Activated CD8-positive, alpha-beta T cell treated with anti-CD3 and anti-CD28 coated beads for 36 hours (primary cell): ENCODE measurements at regions not wholly inside any gene's neighbourhood (a gene's known extent, or its start where the extent isn't known, plus 50 kb on each side); places are given as distances from the start of the nearest gene placed in this dataset.

ENCODE experiments used
- ATAC-seq: fragments of 200-7000 bp; cut with Tn5 transposase; one replicate; pipeline ENCODE4 v1.10.0; 2021; ENCODE audit warnings: mild to moderate bottlenecking, moderate library complexity
- CTCF ChIA-PET: fragments of 350-600 bp; sonication (Branson Sonifier 250); formaldehyde crosslinking; loops from one replicate; lab custom pipeline; 2021; ENCODE audit warnings: antibody characterized with exemption; lab: Charles Lee
- POLR2A ChIA-PET: fragments of 350-600 bp; sonication (Branson Sonifier 250); formaldehyde crosslinking; loops from one replicate; lab custom pipeline; 2021; ENCODE audit warnings: antibody characterized with exemption; lab: Charles Lee
- DNase-seq: peaks from one replicate; pipeline ENCODE4 v3.0.0-alpha.2; 2020
- H3K27ac Mint-ChIP-seq: one replicate; pipeline ENCODE4 v1.8.0; 2021; ENCODE audit warnings: mild to moderate bottlenecking, mixed read lengths
- H3K27me3 Mint-ChIP-seq: one replicate; pipeline ENCODE4 v1.8.0; 2021; ENCODE audit warnings: mixed read lengths
- H3K36me3 Mint-ChIP-seq: one replicate; pipeline ENCODE4 v1.8.0; 2021; ENCODE audit warnings: low read depth, mixed read lengths
- H3K4me1 Mint-ChIP-seq: one replicate; pipeline ENCODE4 v1.8.0; 2021; ENCODE audit warnings: low read depth, mixed read lengths
- H3K4me3 Mint-ChIP-seq: one replicate; pipeline ENCODE4 v1.8.0; 2021; ENCODE audit warnings: mild to moderate bottlenecking, moderate library complexity, mixed read lengths
- H3K9me3 Mint-ChIP-seq: one replicate; pipeline ENCODE4 v1.8.0; 2021; ENCODE audit warnings: mixed read lengths
- CTCF ChIP-seq: fragments of 200-600 bp; IDR thresholded peaks from one replicate; pipeline ENCODE4 v1.8.0; 2022; ENCODE audit warnings: antibody characterized with exemption, mild to moderate bottlenecking
- intact Hi-C: fragments of 100-400 bp; cut with micrococcal nuclease; formaldehyde crosslinking; loops from one replicate; pipeline ENCODE4 v1.10.0; 2022

GRCh38 chr3:72414481-72415016 is 433.7 kb downstream of the SHQ1 start:
- no peak for TF ChIP-seq CTCF
- H3K4me1 Mint-ChIP-seq, result peaks cover 82% of the 10 kb centered on the region
- H3K36me3 Mint-ChIP-seq, result peaks cover 15% of the 10 kb centered on the region
- CTCF ChIA-PET, result no interaction called here
- H3K27me3 Mint-ChIP-seq, result no peaks in the 10 kb centered on the region
- H3K9me3 Mint-ChIP-seq, result peaks cover 3% of the 10 kb centered on the region
- POLR2A ChIA-PET, result no interaction called here
- H3K4me3 Mint-ChIP-seq, result no peak overlapping the region
- no peak for ATAC-seq
- intact Hi-C loops, result no loop called here
- H3K27ac Mint-ChIP-seq, result no peak overlapping the region
- no peak for DNase-seq

GRCh38 chr3:72413228-72413627 is 435.0 kb downstream of the SHQ1 start:
- H3K4me1 Mint-ChIP-seq, result peaks cover 83% of the 10 kb centered on the region
- H3K27ac Mint-ChIP-seq, result peak overlapping the region; percentile 7
- H3K4me3 Mint-ChIP-seq, result no peak overlapping the region
- H3K9me3 Mint-ChIP-seq, result peaks cover 3% of the 10 kb centered on the region
- H3K36me3 Mint-ChIP-seq, result peaks cover 17% of the 10 kb centered on the region
- ChIA-PET CTCF (no interaction called here), POLR2A (no interaction called here)
- intact Hi-C loops, result no loop called here
- ATAC-seq (peak; percentile 71), DNase-seq (no peak)
- H3K27me3 Mint-ChIP-seq, result no peaks in the 10 kb centered on the region
- no peak for TF ChIP-seq CTCF

- no peak for ATAC-seq
- CTCF ChIA-PET, result no interaction called here
- Mint-ChIP-seq H3K4me3 (no peak overlapping the region), H3K27me3 (no peaks in the 10 kb centered on the region), H3K36me3 (peaks cover 21% of the 10 kb centered on the region), H3K27ac (no peak overlapping the region), H3K9me3 (peaks cover 3% of the 10 kb centered on the region), H3K4me1 (peaks cover 82% of the 10 kb centered on the region)
- DNase-seq, result no peak
- TF ChIP-seq CTCF, result no peak
- POLR2A ChIA-PET, result interaction anchor here (1.0 to 1.2 kb wide), 4 partner anchors 10 to 49 kb away, joined by 3 read pairs; no protein-coding TSS in a partner anchor
- intact Hi-C loops, result no loop called here
Observed at GRCh38 chr3:72412340-72412956, 435.8 kb downstream of the SHQ1 start.

GRCh38 chr3:72411843-72412242 is 436.4 kb downstream of the SHQ1 start:
- peaks cover 83% of the 10 kb centered on the region for H3K4me1 Mint-ChIP-seq
- no peak overlapping the region for H3K27ac Mint-ChIP-seq
- no peak overlapping the region for H3K4me3 Mint-ChIP-seq
- peaks cover 3% of the 10 kb centered on the region for H3K9me3 Mint-ChIP-seq
- H3K27me3 Mint-ChIP-seq, result no peaks in the 10 kb centered on the region
- ChIA-PET CTCF (interaction anchor here (1.1 kb wide), 1 partner anchor 30 kb away, joined by 3 read pairs; no protein-coding TSS in a partner anchor), POLR2A (interaction anchor here (0.6 to 1.2 kb wide), 6 partner anchors 11 to 48 kb away, joined by 3 read pairs; no protein-coding TSS in a partner anchor)
- DNase-seq (no peak), ATAC-seq (no peak)
- intact Hi-C loops, result no loop called here
- H3K36me3 Mint-ChIP-seq, result peaks cover 21% of the 10 kb centered on the region
- TF ChIP-seq CTCF, result no peak

GRCh38 chr3:72411126-72411525 is 437.1 kb downstream of the SHQ1 start:
- Mint-ChIP-seq H3K27ac (no peak overlapping the region), H3K4me3 (no peak overlapping the region), H3K36me3 (peaks cover 15% of the 10 kb centered on the region), H3K27me3 (no peaks in the 10 kb centered on the region), H3K4me1 (peaks cover 84% of the 10 kb centered on the region), H3K9me3 (peaks cover 3% of the 10 kb centered on the region)
- DNase-seq (no peak), ATAC-seq (no peak)
- ChIA-PET POLR2A (interaction anchor here (0.6 to 1.2 kb wide), 3 partner anchors 19 to 40 kb away, joined by 3 read pairs; no protein-coding TSS in a partner anchor), CTCF (interaction anchor here (0.8 to 1.1 kb wide), 2 partner anchors 14 to 31 kb away, joined by 3 to 6 read pairs; no protein-coding TSS in a partner anchor)
- no peak for TF ChIP-seq CTCF
- intact Hi-C loops, result no loop called here
